Activated CD4-positive, alpha-beta T cell treated with anti-CD3 and anti-CD28 coated beads, Interleukin-2, Interleukin-6, amounts not matched to agents 100 ng/mL and 50 ng/mL, durations not matched to agents 16 hours and 8 hours (primary cell): ENCODE measurements at regions not wholly inside any gene's neighbourhood (a gene's known extent, or its start where the extent isn't known, plus 50 kb on each side); places are given as distances from the start of the nearest gene placed in this dataset.
A peak's percentile ranks its signal among the peaks of the same experiment; 100 is the strongest.

Experiments
- DNase-seq: peaks from one replicate; pipeline ENCODE4 v3.0.0-alpha.2; 2020

- DNase-seq, result no peak
Observed at GRCh38 chr17:72303787-72304733, 183.2 kb downstream of the SOX9 start.

- no peak for DNase-seq
Observed at GRCh38 chr17:72304859-72305258, 184.0 kb downstream of the SOX9 start.

- DNase-seq, result no peak
Observed at GRCh38 chr17:72305472-72305871, 184.7 kb downstream of the SOX9 start.

GRCh38 chr17:72306037-72306436, 185.2 kb downstream of the SOX9 start:
- DNase-seq, result no peak

- no peak for DNase-seq
Observed at GRCh38 chr17:72307836-72308235, 187.0 kb downstream of the SOX9 start.

GRCh38 chr17:72308744-72309385, 188.0 kb downstream of the SOX9 start:
- DNase-seq, result no peak

GRCh38 chr17:72311004-72311403, 190.2 kb downstream of the SOX9 start:
- no peak for DNase-seq

GRCh38 chr17:72315122-72315913, 194.5 kb downstream of the SOX9 start:
- no peak for DNase-seq

GRCh38 chr17:72318131-72318530, 197.3 kb downstream of the SOX9 start:
- DNase-seq, result no peak

GRCh38 chr17:72321896-72322295, 201.1 kb downstream of the SOX9 start:
- DNase-seq, result no peak

GRCh38 chr17:72332367-72332766, 211.5 kb downstream of the SOX9 start:
- DNase-seq, result peak; percentile 32

GRCh38 chr17:72333570-72333969, 212.8 kb downstream of the SOX9 start:
- no peak for DNase-seq

- no peak for DNase-seq
Observed at GRCh38 chr17:72334205-72334604, 213.4 kb downstream of the SOX9 start.

- no peak for DNase-seq
Observed at GRCh38 chr17:72336026-72336803, 215.4 kb downstream of the SOX9 start.

- DNase-seq, result no peak
Observed at GRCh38 chr17:72336804-72337070, 215.9 kb downstream of the SOX9 start.

GRCh38 chr17:72338304-72338703, 217.5 kb downstream of the SOX9 start:
- DNase-seq, result no peak

- no peak for DNase-seq
Observed at GRCh38 chr17:72338847-72339790, 218.3 kb downstream of the SOX9 start.

- DNase-seq, result no peak
Observed at GRCh38 chr17:72340836-72341235, 220.0 kb downstream of the SOX9 start.

GRCh38 chr17:72342061-72342460, 221.2 kb downstream of the SOX9 start:
- DNase-seq, result no peak

- no peak for DNase-seq
Observed at GRCh38 chr17:72342627-72343527, 222.1 kb downstream of the SOX9 start.

GRCh38 chr17:72343911-72344310, 223.1 kb downstream of the SOX9 start:
- DNase-seq, result no peak
